HEK293 (cell line): ENCODE measurements at regions not wholly inside any gene's neighbourhood (a gene's known extent, or its start where the extent isn't known, plus 50 kb on each side); places are given as distances from the start of the nearest gene placed in this dataset.

Experiments used
- CTCF ChIA-PET: fragments of 350-600 bp; formaldehyde crosslinking; extraction: SDS; loops from one replicate; lab custom pipeline; 2021; ENCODE audit warnings: antibody characterized with exemption; lab: Yijun Ruan, JAX
- POLR2A ChIA-PET: fragments of 300-600 bp; formaldehyde crosslinking; extraction: SDS; loops from one replicate; lab custom pipeline; 2020; ENCODE audit warnings: antibody characterized with exemption, inconsistent platforms; lab: Yijun Ruan, JAX
- H3K27ac ChIP-seq: fragments of 200-500 bp; sonication (Bioruptor generic); 2 replicates; pipeline ENCODE4 v1.5.1; 2014; ENCODE audit warnings: low read depth, low read length, control low read depth, inconsistent platforms; ENCODE audit errors: extremely low read depth
- H3K36me3 ChIP-seq, 2 experiments: fragments of 200-500 bp in 1 of 2; sonication (Bioruptor generic) in 1 of 2; 1 replicate in 1 of 2; 2 replicates in 1 of 2; pipeline ENCODE4 v1.5.1; 2014 to 2017; ENCODE audit warnings: inconsistent platforms in 2 of 2, low read length in 2 of 2; ENCODE audit not compliant: control insufficient read depth in 2 of 2, insufficient read depth in 1 of 2
- H3K4me1 ChIP-seq: fragments of 200-500 bp; sonication (Bioruptor generic); 2 replicates; pipeline ENCODE4 v1.5.1; 2014; ENCODE audit warnings: mild to moderate bottlenecking, low read length, inconsistent platforms; ENCODE audit not compliant: control insufficient read depth, insufficient read depth
- H3K4me3 ChIP-seq: 2 replicates; pipeline ENCODE4 v1.5.1; 2011; ENCODE audit warnings: low read depth, mild to moderate bottlenecking, control low read depth, low read length, moderate library complexity
- H3K9me3 ChIP-seq: fragments of 200-500 bp; sonication (Bioruptor generic); 2 replicates; pipeline ENCODE4 v1.5.1; 2014; ENCODE audit warnings: low read depth, low read length, inconsistent platforms; ENCODE audit not compliant: control insufficient read depth, insufficient read depth
- BCL11A ChIP-seq: fragments of 450-650 bp; formaldehyde crosslinking; IDR thresholded peaks from 2 replicates; pipeline ENCODE4 v1.5.1; 2016; ENCODE audit warnings: low read depth, missing biosample characterization, missing genetic modification characterization
- FEZF1 ChIP-seq: fragments of 450-650 bp; formaldehyde crosslinking; IDR thresholded peaks from 2 replicates; pipeline ENCODE4 v1.5.1; 2016; ENCODE audit warnings: missing biosample characterization, missing genetic modification characterization
- GLIS1 ChIP-seq: fragments of 450-650 bp; formaldehyde crosslinking; IDR thresholded peaks from 2 replicates; pipeline ENCODE4 v1.5.1; 2016; ENCODE audit warnings: missing biosample characterization, missing genetic modification characterization
- HOXD13 ChIP-seq: sonication (generic); formaldehyde crosslinking; IDR thresholded peaks from 2 replicates; pipeline ENCODE4 v1.8.0; 2022; ENCODE audit warnings: missing genetic modification reagents, borderline replicate concordance
- IKZF3 ChIP-seq: fragments of 450-650 bp; IDR thresholded peaks from 2 replicates; pipeline ENCODE4 v1.5.0; 2018; ENCODE audit warnings: missing biosample characterization, mild to moderate bottlenecking, missing genetic modification characterization, moderate library complexity
- KLF10 ChIP-seq: fragments of 450-650 bp; IDR thresholded peaks from 2 replicates; pipeline ENCODE4 v1.5.1; 2018; ENCODE audit warnings: missing biosample characterization, mild to moderate bottlenecking, missing genetic modification characterization
- KLF7 ChIP-seq: fragments of 450-650 bp; formaldehyde crosslinking; IDR thresholded peaks from 2 replicates; pipeline ENCODE4 v1.5.1; 2016; ENCODE audit warnings: missing biosample characterization, missing genetic modification characterization, borderline replicate concordance
- KLF9 ChIP-seq: fragments of 450-650 bp; formaldehyde crosslinking; IDR thresholded peaks from 2 replicates; pipeline ENCODE4 v1.5.1; 2016; ENCODE audit warnings: missing biosample characterization, missing genetic modification characterization, low read depth
- ZBTB44 ChIP-seq: fragments of 450-650 bp; IDR thresholded peaks from 2 replicates; pipeline ENCODE4 v1.5.1; 2018; ENCODE audit warnings: missing biosample characterization, mild to moderate bottlenecking, missing genetic modification characterization
- ZNF114 ChIP-seq: fragments of 450-650 bp; formaldehyde crosslinking; IDR thresholded peaks from 2 replicates; pipeline ENCODE4 v1.5.0; 2017; ENCODE audit warnings: missing biosample characterization, missing genetic modification characterization
- ZNF16 ChIP-seq: fragments of 450-650 bp; formaldehyde crosslinking; IDR thresholded peaks from 2 replicates; pipeline ENCODE4 v1.5.1; 2016; ENCODE audit warnings: low read depth, missing biosample characterization, missing genetic modification characterization
- ZNF174 ChIP-seq: fragments of 450-650 bp; formaldehyde crosslinking; IDR thresholded peaks from 2 replicates; pipeline ENCODE4 v1.5.0; 2017; ENCODE audit warnings: missing biosample characterization, mild to moderate bottlenecking, missing genetic modification characterization
- ZNF175 ChIP-seq: fragments of 450-650 bp; formaldehyde crosslinking; IDR thresholded peaks from 2 replicates; pipeline ENCODE4 v1.5.1; 2016; ENCODE audit warnings: missing biosample characterization, missing genetic modification characterization
- ZNF280C ChIP-seq: fragments of 450-650 bp; formaldehyde crosslinking; IDR thresholded peaks from 2 replicates; pipeline ENCODE4 v1.5.1; 2016; ENCODE audit warnings: missing biosample characterization, missing genetic modification characterization
- ZNF37A ChIP-seq: fragments of 450-650 bp; IDR thresholded peaks from 2 replicates; pipeline ENCODE4 v1.5.1; 2018; ENCODE audit warnings: missing biosample characterization, missing genetic modification characterization
- ZNF426 ChIP-seq: fragments of 450-650 bp; formaldehyde crosslinking; IDR thresholded peaks from 2 replicates; pipeline ENCODE4 v1.5.1; 2017; ENCODE audit warnings: missing biosample characterization, missing genetic modification characterization, mild to moderate bottlenecking, inconsistent platforms, moderate library complexity
- ZNF629 ChIP-seq: fragments of 450-650 bp; formaldehyde crosslinking; IDR thresholded peaks from 2 replicates; pipeline ENCODE4 v1.5.1; 2017; ENCODE audit warnings: missing biosample characterization, missing genetic modification characterization
- ZNF692 ChIP-seq: fragments of 450-650 bp; formaldehyde crosslinking; IDR thresholded peaks from 2 replicates; pipeline ENCODE4 v1.5.1; 2016; ENCODE audit warnings: missing biosample characterization, missing genetic modification characterization
- ZSCAN18 ChIP-seq: fragments of 450-650 bp; formaldehyde crosslinking; IDR thresholded peaks from 2 replicates; pipeline ENCODE4 v1.5.1; 2016; ENCODE audit warnings: missing biosample characterization, missing genetic modification characterization
- TF ChIP-seq, protein P1 (sequence below): fragments of 450-650 bp; formaldehyde crosslinking; conservative IDR thresholded peaks from 2 replicates; pipeline ENCODE4 v1.5.1; 2016; ENCODE audit warnings: low read depth, missing biosample characterization, missing genetic modification characterization

DNA sequence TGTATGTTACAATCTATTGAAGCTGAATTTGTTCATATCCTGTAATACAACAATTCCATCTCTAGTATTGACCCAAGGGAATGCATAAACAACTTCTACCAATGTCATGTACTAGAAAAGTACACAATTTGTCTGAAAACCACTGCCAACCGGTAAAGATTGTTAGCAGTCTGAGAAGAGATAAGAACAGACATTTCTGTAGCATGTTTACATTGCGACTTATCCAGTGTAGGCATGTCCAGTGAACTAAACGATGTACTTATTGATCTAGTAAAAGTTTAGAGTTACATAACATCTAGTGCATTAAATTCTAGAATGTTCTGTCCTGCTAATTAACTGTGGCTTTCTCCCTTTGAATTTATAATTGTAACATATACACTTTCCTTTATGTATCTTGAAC lies 425.9 kb downstream of the SLITRK6 start:
- TF ChIP-seq ZNF175 (tag by site-specific recombination) (no peak), ZNF692 (tag by site-specific recombination) (no peak), ZNF280C (tag by site-specific recombination) (no peak), BCL11A (tag by site-specific recombination) (no peak)
- CTCF ChIA-PET, result no interaction called here
- H3K36me3 ChIP-seq, result no peaks in the 10 kb centered on the region
- no peak overlapping the region for H3K27ac ChIP-seq
- H3K4me3 ChIP-seq, result no peak overlapping the region
- H3K4me1 ChIP-seq, result no peaks in the 10 kb centered on the region
- POLR2A ChIA-PET, result no interaction called here
- no peaks in the 10 kb centered on the region for H3K9me3 ChIP-seq

GRCh38 chr13:85371254-85371653 lies 428.0 kb downstream of the SLITRK6 start:
- H3K4me3 ChIP-seq, result no peak overlapping the region
- H3K27ac ChIP-seq, result no peak overlapping the region
- H3K36me3 ChIP-seq, result no peaks in the 10 kb centered on the region
- TF ChIP-seq IKZF3 (no peak), ZNF280C (tag by site-specific recombination) (no peak), ZNF114 (tag by site-specific recombination) (no peak), HOXD13 (no peak), GLIS1 (no peak), KLF10 (tag by site-specific recombination) (no peak)
- TF ChIP-seq, all 188 proteins: peak for 0
- POLR2A ChIA-PET, result no interaction called here
- CTCF ChIA-PET, result interaction anchor here (0.7 kb wide), 1 partner anchor 34 kb away, joined by 4 read pairs; no protein-coding TSS in a partner anchor
- Histone ChIP-seq H3K9me3 (no peaks in the 10 kb centered on the region), H3K4me1 (no peaks in the 10 kb centered on the region)

DNA sequence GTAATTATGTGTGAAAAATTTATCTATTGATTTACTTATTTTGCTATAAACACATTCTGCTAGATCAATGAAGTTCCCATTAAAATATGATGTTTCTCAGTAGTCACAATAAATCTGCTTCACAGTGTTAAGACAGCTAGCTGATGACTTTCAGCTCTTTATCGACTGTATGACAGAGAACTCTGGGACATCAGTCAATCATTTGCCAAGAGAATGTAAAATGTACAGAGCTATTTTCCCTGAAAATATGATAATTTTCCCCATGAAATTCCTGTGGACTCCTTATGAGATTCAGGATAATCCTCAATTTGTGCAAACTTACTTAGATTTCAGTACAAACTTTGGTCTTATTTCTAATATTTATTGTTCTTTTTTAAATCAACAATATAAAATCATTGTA lies 430.5 kb downstream of the SLITRK6 start:
- Histone ChIP-seq H3K27ac (no peak overlapping the region), H3K9me3 (no peaks in the 10 kb centered on the region), H3K4me3 (no peak overlapping the region), H3K4me1 (no peaks in the 10 kb centered on the region), H3K36me3 (no peaks in the 10 kb centered on the region)
- CTCF ChIA-PET, result no interaction called here
- POLR2A ChIA-PET, result no interaction called here
- no peak for TF ChIP-seq KLF9 (tag by site-specific recombination)
- no peak for TF ChIP-seq ZNF174 (tag by site-specific recombination)
- no peak for TF ChIP-seq ZNF16
- no peak for TF ChIP-seq ZNF629 (tag by site-specific recombination)
- no peak for TF ChIP-seq ZBTB44 (tag by site-specific recombination)
- TF ChIP-seq, protein P1, sequence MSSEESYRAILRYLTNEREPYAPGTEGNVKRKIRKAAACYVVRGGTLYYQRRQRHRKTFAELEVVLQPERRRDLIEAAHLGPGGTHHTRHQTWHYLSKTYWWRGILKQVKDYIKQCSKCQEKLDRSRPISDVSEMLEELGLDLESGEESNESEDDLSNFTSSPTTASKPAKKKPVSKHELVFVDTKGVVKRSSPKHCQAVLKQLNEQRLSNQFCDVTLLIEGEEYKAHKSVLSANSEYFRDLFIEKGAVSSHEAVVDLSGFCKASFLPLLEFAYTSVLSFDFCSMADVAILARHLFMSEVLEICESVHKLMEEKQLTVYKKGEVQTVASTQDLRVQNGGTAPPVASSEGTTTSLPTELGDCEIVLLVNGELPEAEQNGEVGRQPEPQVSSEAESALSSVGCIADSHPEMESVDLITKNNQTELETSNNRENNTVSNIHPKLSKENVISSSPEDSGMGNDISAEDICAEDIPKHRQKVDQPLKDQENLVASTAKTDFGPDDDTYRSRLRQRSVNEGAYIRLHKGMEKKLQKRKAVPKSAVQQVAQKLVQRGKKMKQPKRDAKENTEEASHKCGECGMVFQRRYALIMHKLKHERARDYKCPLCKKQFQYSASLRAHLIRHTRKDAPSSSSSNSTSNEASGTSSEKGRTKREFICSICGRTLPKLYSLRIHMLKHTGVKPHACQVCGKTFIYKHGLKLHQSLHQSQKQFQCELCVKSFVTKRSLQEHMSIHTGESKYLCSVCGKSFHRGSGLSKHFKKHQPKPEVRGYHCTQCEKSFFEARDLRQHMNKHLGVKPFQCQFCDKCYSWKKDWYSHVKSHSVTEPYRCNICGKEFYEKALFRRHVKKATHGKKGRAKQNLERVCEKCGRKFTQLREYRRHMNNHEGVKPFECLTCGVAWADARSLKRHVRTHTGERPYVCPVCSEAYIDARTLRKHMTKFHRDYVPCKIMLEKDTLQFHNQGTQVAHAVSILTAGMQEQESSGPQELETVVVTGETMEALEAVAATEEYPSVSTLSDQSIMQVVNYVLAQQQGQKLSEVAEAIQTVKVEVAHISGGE (tag by site-specific recombination), result no peak
- TF ChIP-seq ZSCAN18 (tag by site-specific recombination), result no peak
- TF ChIP-seq ZNF426 (tag by site-specific recombination), result no peak
- TF ChIP-seq FEZF1, result no peak
- TF ChIP-seq KLF7 (tag by site-specific recombination), result no peak
- no peak for TF ChIP-seq ZNF175 (tag by site-specific recombination)
- TF ChIP-seq ZNF37A (tag by site-specific recombination), result no peak
